GM12874 (cell line): ENCODE measurements at regions not wholly inside any gene's neighbourhood (a gene's known extent, or its start where the extent isn't known, plus 50 kb on each side); places are given as distances from the start of the nearest gene placed in this dataset.

Experiments used
- CTCF ChIP-seq: IDR thresholded peaks from 2 replicates; pipeline ENCODE4 v1.5.1; 2011; ENCODE audit warnings: low read depth, mild to moderate bottlenecking, control low read depth, low read length, moderate library complexity; ENCODE audit not compliant: insufficient read depth

- TF ChIP-seq CTCF = no peak
Observed at GRCh38 chr1:57850176-57850940, 426.5 kb upstream of the DAB1 start.

- no peak for TF ChIP-seq CTCF
Observed at GRCh38 chr1:57848406-57848805, 424.5 kb upstream of the DAB1 start.

GRCh38 chr1:57845041-57845440 is 421.2 kb upstream of the DAB1 start:
- TF ChIP-seq CTCF = no peak

GRCh38 chr1:57844382-57844980 is 420.6 kb upstream of the DAB1 start:
- no peak for TF ChIP-seq CTCF

GRCh38 chr1:57843760-57844159 is 419.9 kb upstream of the DAB1 start:
- no peak for TF ChIP-seq CTCF

- TF ChIP-seq CTCF = no peak
Observed at GRCh38 chr1:57839526-57839925, 415.7 kb upstream of the DAB1 start.

GRCh38 chr1:57839067-57839466 is 415.2 kb upstream of the DAB1 start:
- TF ChIP-seq CTCF = no peak
